GM18951 (cell line): ENCODE measurements at regions not wholly inside any gene's neighbourhood (a gene's known extent, or its start where the extent isn't known, plus 50 kb on each side); places are given as distances from the start of the nearest gene placed in this dataset.
"Not testable (repeated sequence)": the region's sequence is repeated elsewhere in the genome, so short reads cannot be mapped to it uniquely, and the experiment has no call there.

Source experiments
- POLR2A ChIP-seq: IDR thresholded peaks from 4 replicates; pipeline ENCODE4 v1.6.1; 2011; ENCODE audit warnings: mild to moderate bottlenecking; ENCODE audit not compliant: insufficient read length, insufficient read depth; ENCODE audit errors: extremely low read depth
- in situ Hi-C: fragments of 300-500 bp; cut with MboI; formaldehyde crosslinking; loops from one replicate; pipeline ENCODE4 v1.12.0; 2022; ENCODE audit warnings: low sequenced_read_pairs, mixed read lengths, inconsistent platforms; ENCODE audit not compliant: unreplicated experiment

- no peak for TF ChIP-seq POLR2A
- in situ Hi-C loops: loop anchor here (25.0 kb wide), 1 partner anchor 471 kb away; no protein-coding TSS in a partner anchor
These were observed 371.7 kb upstream of the GBE1 start for GRCh38 chr3:82133070-82133606.

GRCh38 chr3:82132210-82133069 is 371.0 kb upstream of the GBE1 start:
- in situ Hi-C loops: loop anchor here (25.0 kb wide), 1 partner anchor 470 kb away; no protein-coding TSS in a partner anchor
- TF ChIP-seq POLR2A: no peak

GRCh38 chr3:82130046-82130445 is 368.6 kb upstream of the GBE1 start:
- in situ Hi-C loops: loop anchor here (25.0 kb wide), 1 partner anchor 468 kb away; no protein-coding TSS in a partner anchor
- no peak for TF ChIP-seq POLR2A

GRCh38 chr3:82129221-82129801 is 367.9 kb upstream of the GBE1 start:
- no peak for TF ChIP-seq POLR2A
- in situ Hi-C loops: loop anchor here (25.0 kb wide), 1 partner anchor 467 kb away; no protein-coding TSS in a partner anchor

GRCh38 chr3:82128271-82128670 is 366.8 kb upstream of the GBE1 start:
- in situ Hi-C loops: loop anchor here (25.0 kb wide), 1 partner anchor 466 kb away; no protein-coding TSS in a partner anchor

GRCh38 chr3:82122554-82123345 is 361.3 kb upstream of the GBE1 start:
- TF ChIP-seq POLR2A: no peak
- in situ Hi-C loops: no loop called here

More at GRCh38 chr3:82128271-82128670, 366.8 kb upstream of the GBE1 start:
- no peak for TF ChIP-seq POLR2A

GRCh38 chr3:82114589-82114988 is 353.1 kb upstream of the GBE1 start:
- in situ Hi-C loops: no loop called here
- TF ChIP-seq POLR2A: no peak

- in situ Hi-C loops: not testable (repeated sequence)
These were observed 349.3 kb upstream of the GBE1 start for GRCh38 chr3:82110721-82111120.

- no peak for TF ChIP-seq POLR2A
- in situ Hi-C loops: no loop called here
These were observed 341.8 kb upstream of the GBE1 start for GRCh38 chr3:82103241-82103640.

GRCh38 chr3:82100378-82100777 is 338.9 kb upstream of the GBE1 start:
- TF ChIP-seq POLR2A: no peak
- in situ Hi-C loops: no loop called here

GRCh38 chr3:82093641-82094040 is 332.2 kb upstream of the GBE1 start:
- TF ChIP-seq POLR2A: no peak
- in situ Hi-C loops: no loop called here

- TF ChIP-seq POLR2A: no peak
- in situ Hi-C loops: no loop called here
These were observed 327.3 kb upstream of the GBE1 start for GRCh38 chr3:82088749-82089148.

GRCh38 chr3:82087958-82088357 is 326.5 kb upstream of the GBE1 start:
- no peak for TF ChIP-seq POLR2A
- in situ Hi-C loops: no loop called here
